GM12873 (cell line): ENCODE measurements at regions not wholly inside any gene's neighbourhood (a gene's known extent, or its start where the extent isn't known, plus 50 kb on each side); places are given as distances from the start of the nearest gene placed in this dataset.

Experiments
- CTCF ChIP-seq: IDR thresholded peaks from 2 replicates; pipeline ENCODE4 v1.5.1; 2012; ENCODE audit warnings: low read depth, mild to moderate bottlenecking, moderate library complexity, low read length, control low read depth; ENCODE audit not compliant: insufficient read depth; ENCODE audit errors: missing control alignments

- peak; percentile 93 for TF ChIP-seq CTCF
These were observed 208.3 kb downstream of the PPP1R3A start for GRCh38 chr7:113710310-113711096.

GRCh38 chr7:113705439-113705838 is 213.4 kb downstream of the PPP1R3A start:
- no peak for TF ChIP-seq CTCF

DNA sequence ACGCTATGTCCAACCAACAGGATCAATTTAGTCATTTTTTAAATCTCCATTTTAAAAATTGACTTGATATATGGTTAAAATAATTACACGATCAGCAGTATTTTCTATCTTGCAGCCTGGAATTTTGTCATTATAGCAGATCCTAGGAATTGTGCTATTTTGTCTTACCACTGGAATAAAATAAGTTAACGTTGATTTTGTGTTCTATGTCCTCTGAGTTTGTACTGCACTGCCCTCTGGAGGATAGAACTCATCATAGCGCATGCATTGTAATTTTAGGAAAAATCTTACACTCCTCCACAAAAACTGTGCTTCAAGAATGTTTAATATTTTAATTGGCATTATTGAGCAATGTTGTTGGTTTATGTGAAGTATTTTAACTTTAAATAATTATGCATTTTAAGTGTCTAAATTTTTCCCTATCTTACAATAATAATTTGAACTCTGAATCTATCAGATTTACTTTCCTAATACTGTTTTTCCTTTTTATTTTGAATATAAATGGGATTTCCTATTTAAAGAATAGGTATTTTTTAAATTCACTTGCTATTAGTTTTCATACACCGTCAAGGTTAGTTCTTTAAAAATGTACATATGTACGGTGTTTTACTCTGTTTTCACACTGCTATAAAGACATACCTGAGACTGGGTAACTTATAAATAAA is 220.1 kb downstream of the PPP1R3A start:
- TF ChIP-seq CTCF, result peak; percentile 66

DNA sequence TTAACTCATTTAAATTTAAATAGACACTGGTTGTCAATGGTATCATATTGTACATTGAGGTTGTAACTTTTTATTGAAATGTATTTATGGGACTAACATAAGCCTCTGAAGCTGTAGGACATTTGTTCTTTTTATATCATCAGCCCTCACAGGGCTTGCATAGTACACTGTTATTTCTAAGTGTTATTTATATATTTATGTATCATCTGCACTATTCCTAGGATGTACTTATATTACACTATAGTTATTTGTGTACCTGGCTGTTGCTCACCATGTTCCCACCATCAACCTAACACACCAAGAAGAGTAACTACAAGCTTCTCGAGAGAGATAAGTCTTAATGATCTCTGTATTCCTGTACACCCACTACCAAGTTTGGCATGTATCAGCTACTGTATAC is 224.7 kb downstream of the PPP1R3A start:
- no peak for TF ChIP-seq CTCF

GRCh38 chr7:113684165-113684564 is 234.6 kb downstream of the PPP1R3A start:
- no peak for TF ChIP-seq CTCF

- TF ChIP-seq CTCF, result no peak
These were observed 241.0 kb downstream of the PPP1R3A start for GRCh38 chr7:113677811-113678210.

GRCh38 chr7:113664867-113665266 is 253.9 kb downstream of the PPP1R3A start:
- TF ChIP-seq CTCF, result no peak
